ENCODE measurements at regions not wholly inside any gene's neighbourhood (a gene's known extent, or its start where the extent isn't known, plus 50 kb on each side); places are given as distances from the start of the nearest gene placed in this dataset.

DNA sequence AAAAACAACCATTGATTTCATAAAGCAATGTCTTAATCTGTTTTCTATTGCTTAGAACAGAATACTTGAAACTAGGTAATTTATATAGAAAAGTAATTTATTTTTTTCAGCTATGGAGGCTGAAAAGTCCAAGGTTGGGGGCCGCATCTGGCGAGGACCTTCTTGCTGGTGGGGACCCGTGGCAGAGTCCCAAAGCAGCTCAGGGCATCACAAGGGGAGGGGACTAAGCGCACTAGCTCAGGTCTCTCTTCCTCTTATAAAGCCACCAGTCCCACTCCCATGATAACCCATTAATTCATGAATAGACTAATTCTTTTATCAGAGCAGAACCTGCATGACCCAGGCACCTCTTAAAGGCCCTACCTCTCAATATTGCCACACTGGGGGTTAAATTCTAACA is 87.2 kb upstream of the KLF13 start:
- TF ChIP-seq, protein P1, sequence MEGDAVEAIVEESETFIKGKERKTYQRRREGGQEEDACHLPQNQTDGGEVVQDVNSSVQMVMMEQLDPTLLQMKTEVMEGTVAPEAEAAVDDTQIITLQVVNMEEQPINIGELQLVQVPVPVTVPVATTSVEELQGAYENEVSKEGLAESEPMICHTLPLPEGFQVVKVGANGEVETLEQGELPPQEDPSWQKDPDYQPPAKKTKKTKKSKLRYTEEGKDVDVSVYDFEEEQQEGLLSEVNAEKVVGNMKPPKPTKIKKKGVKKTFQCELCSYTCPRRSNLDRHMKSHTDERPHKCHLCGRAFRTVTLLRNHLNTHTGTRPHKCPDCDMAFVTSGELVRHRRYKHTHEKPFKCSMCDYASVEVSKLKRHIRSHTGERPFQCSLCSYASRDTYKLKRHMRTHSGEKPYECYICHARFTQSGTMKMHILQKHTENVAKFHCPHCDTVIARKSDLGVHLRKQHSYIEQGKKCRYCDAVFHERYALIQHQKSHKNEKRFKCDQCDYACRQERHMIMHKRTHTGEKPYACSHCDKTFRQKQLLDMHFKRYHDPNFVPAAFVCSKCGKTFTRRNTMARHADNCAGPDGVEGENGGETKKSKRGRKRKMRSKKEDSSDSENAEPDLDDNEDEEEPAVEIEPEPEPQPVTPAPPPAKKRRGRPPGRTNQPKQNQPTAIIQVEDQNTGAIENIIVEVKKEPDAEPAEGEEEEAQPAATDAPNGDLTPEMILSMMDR (IDR thresholded peaks at IDR 0.05): no peak
- TF ChIP-seq POLR2A (IDR thresholded peaks at IDR 0.05): no peak
